Suprapubic skin (tissue), 3 donors: ENCODE measurements at regions not wholly inside any gene's neighbourhood (a gene's known extent, or its start where the extent isn't known, plus 50 kb on each side); places are given as distances from the start of the nearest gene placed in this dataset.

Experiments
- EP300 ChIP-seq: sonication (generic); formaldehyde crosslinking; IDR thresholded peaks from one replicate; pipeline ENCODE4 v1.6.1; 2017; ENCODE audit warnings: antibody characterized with exemption
- TF ChIP-seq, protein P1 (sequence below), 2 donors: fragments of 200-600 bp in 1 of 2; fragments of 450-650 bp in 1 of 2; sonication (generic) in 1 of 2; IDR thresholded peaks; one replicate each; pipeline ENCODE4 v1.5.1; 2016 to 2019; ENCODE audit warnings: antibody characterized with exemption in 2 of 2, mild to moderate bottlenecking in 1 of 2, moderate library complexity in 1 of 2

DNA sequence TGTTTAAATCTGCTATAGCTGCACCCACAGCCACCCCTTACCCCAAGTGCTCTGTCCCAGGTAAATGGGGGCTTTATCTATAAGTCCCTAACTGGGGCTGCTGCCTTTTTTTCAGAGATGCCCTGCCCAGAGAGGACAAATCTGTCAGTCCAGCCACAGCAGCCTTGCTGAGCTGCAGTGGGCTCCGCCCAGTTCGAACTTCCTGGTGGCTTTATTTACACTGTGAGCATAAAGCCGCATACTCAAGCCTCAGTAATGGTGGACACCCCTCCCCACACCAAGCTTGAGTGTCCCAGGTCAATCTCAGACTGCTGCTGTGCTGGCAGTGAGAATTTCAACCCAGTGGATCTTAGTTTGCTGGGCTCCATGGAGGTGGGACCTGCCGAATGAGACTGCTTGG lies 505.2 kb downstream of the CBLN4 start:
- TF ChIP-seq, protein P1, sequence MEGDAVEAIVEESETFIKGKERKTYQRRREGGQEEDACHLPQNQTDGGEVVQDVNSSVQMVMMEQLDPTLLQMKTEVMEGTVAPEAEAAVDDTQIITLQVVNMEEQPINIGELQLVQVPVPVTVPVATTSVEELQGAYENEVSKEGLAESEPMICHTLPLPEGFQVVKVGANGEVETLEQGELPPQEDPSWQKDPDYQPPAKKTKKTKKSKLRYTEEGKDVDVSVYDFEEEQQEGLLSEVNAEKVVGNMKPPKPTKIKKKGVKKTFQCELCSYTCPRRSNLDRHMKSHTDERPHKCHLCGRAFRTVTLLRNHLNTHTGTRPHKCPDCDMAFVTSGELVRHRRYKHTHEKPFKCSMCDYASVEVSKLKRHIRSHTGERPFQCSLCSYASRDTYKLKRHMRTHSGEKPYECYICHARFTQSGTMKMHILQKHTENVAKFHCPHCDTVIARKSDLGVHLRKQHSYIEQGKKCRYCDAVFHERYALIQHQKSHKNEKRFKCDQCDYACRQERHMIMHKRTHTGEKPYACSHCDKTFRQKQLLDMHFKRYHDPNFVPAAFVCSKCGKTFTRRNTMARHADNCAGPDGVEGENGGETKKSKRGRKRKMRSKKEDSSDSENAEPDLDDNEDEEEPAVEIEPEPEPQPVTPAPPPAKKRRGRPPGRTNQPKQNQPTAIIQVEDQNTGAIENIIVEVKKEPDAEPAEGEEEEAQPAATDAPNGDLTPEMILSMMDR (IDR thresholded peaks at IDR 0.05), result no peak
- TF ChIP-seq EP300, result no peak
